Activated CD8-positive, alpha-beta memory T cell treated with anti-CD3 and anti-CD28 coated beads, Interleukin-2, amount 50 U/mL, for 1 hour (primary cell): ENCODE measurements at regions not wholly inside any gene's neighbourhood (a gene's known extent, or its start where the extent isn't known, plus 50 kb on each side); places are given as distances from the start of the nearest gene placed in this dataset.
"Not testable (repeated sequence)": the region's sequence is repeated elsewhere in the genome, so short reads cannot be mapped to it uniquely, and the experiment has no call there.

Source experiments
- DNase-seq: peaks from one replicate; pipeline ENCODE4 v3.0.0-alpha.2; 2020; ENCODE audit errors: extremely low read depth

GRCh38 chr13:105684216-105684615 lies 851.2 kb downstream of the EFNB2 start:
- no peak for DNase-seq

- DNase-seq = no peak
Observed at GRCh38 chr13:105679838-105680237, 855.6 kb downstream of the EFNB2 start.

- no peak for DNase-seq
Observed at GRCh38 chr13:105678072-105678471, 857.4 kb downstream of the EFNB2 start.

GRCh38 chr13:105672881-105673280 lies 862.6 kb downstream of the EFNB2 start:
- no peak for DNase-seq

GRCh38 chr13:105671131-105671530 lies 864.3 kb downstream of the EFNB2 start:
- not testable (repeated sequence) for DNase-seq

- DNase-seq = no peak
Observed at GRCh38 chr13:105670179-105670990, 865.1 kb downstream of the EFNB2 start.

- no peak for DNase-seq
Observed at GRCh38 chr13:105665284-105665683, 870.2 kb downstream of the EFNB2 start.

- no peak for DNase-seq
Observed at GRCh38 chr13:105663182-105663581, 872.3 kb downstream of the EFNB2 start.

GRCh38 chr13:105660561-105660960 lies 874.9 kb downstream of the EFNB2 start:
- DNase-seq = no peak

- DNase-seq = no peak
Observed at GRCh38 chr13:105658431-105658830, 877.0 kb downstream of the EFNB2 start.

- DNase-seq = no peak
Observed at GRCh38 chr13:105655046-105655445, 880.4 kb downstream of the EFNB2 start.

GRCh38 chr13:105643966-105644365 lies 891.5 kb downstream of the EFNB2 start:
- DNase-seq = no peak

- no peak for DNase-seq
Observed at GRCh38 chr13:105642511-105642958, 892.9 kb downstream of the EFNB2 start.

- no peak for DNase-seq
Observed at GRCh38 chr13:105641121-105641520, 894.3 kb downstream of the EFNB2 start.

GRCh38 chr13:105638426-105638825 lies 897.0 kb downstream of the EFNB2 start:
- DNase-seq = no peak

- DNase-seq = no peak
Observed at GRCh38 chr13:105634059-105634458, 901.4 kb downstream of the EFNB2 start.

GRCh38 chr13:105630431-105630830 lies 905.0 kb downstream of the EFNB2 start:
- DNase-seq = no peak

GRCh38 chr13:105627270-105627669 lies 908.2 kb downstream of the EFNB2 start:
- DNase-seq = no peak

- DNase-seq = no peak
Observed at GRCh38 chr13:105625691-105626090, 909.8 kb downstream of the EFNB2 start.

- no peak for DNase-seq
Observed at GRCh38 chr13:105616333-105617075, 919.0 kb downstream of the EFNB2 start.

- no peak for DNase-seq
Observed at GRCh38 chr13:105612541-105612940, 922.9 kb downstream of the EFNB2 start.

- no peak for DNase-seq
Observed at GRCh38 chr13:105611424-105611823, 924.0 kb downstream of the EFNB2 start.

GRCh38 chr13:105608104-105608503 lies 927.4 kb downstream of the EFNB2 start:
- no peak for DNase-seq
